Transverse colon (tissue), 4 donors: ENCODE measurements at regions not wholly inside any gene's neighbourhood (a gene's known extent, or its start where the extent isn't known, plus 50 kb on each side); places are given as distances from the start of the nearest gene placed in this dataset.

Source experiments
- DNase-seq: peaks from one replicate; pipeline ENCODE4 v3.0.0-alpha.2; 2019
- H3K27ac ChIP-seq, 4 donors: fragments of 200-600 bp; sonication (generic); 2 replicates each; pipeline ENCODE4 v1.5.1; 2016 to 2018; ENCODE audit warnings: inconsistent platforms in 4 of 4
- H3K27me3 ChIP-seq: fragments of 200-600 bp; sonication (generic); 2 replicates; pipeline ENCODE4 v1.5.1; 2017; ENCODE audit warnings: inconsistent platforms
- H3K36me3 ChIP-seq, 4 donors: fragments of 200-600 bp; sonication (generic); 2 replicates each; pipeline ENCODE4 v1.5.1; 2017 to 2019; ENCODE audit warnings: inconsistent platforms in 4 of 4
- H3K4me1 ChIP-seq, 4 donors: fragments of 200-600 bp; sonication (generic); 2 replicates each; pipeline ENCODE4 v1.5.1; 2017 to 2020; ENCODE audit warnings: inconsistent platforms in 4 of 4
- H3K4me3 ChIP-seq, 4 donors: fragments of 200-600 bp; sonication (generic); 1 replicate in 1 of 4; 2 replicates in 3 of 4; pipeline versions ENCODE4 v1.5.1 to v1.6.1; 2017 to 2019; ENCODE audit warnings: inconsistent platforms in 4 of 4
- H3K9me3 ChIP-seq, 2 donors: fragments of 200-600 bp; sonication (generic); 2 replicates each; pipeline ENCODE4 v1.5.1; 2017 to 2019; ENCODE audit warnings: inconsistent platforms in 2 of 2
- EP300 ChIP-seq: sonication (generic); formaldehyde crosslinking; IDR thresholded peaks from one replicate; pipeline ENCODE4 v1.6.1; 2017; ENCODE audit warnings: antibody characterized with exemption, low read depth
- POLR2A ChIP-seq: fragments of 450-650 bp; IDR thresholded peaks from one replicate; pipeline ENCODE4 v1.6.1; 2016; ENCODE audit warnings: antibody characterized with exemption, mild to moderate bottlenecking, moderate library complexity
- POLR2AphosphoS5 ChIP-seq, 3 donors: sonication (generic); formaldehyde crosslinking; IDR thresholded peaks; one replicate each; pipeline ENCODE4 v1.6.1; 2016; ENCODE audit warnings: antibody characterized with exemption in 3 of 3
- WGBS, 2 donors: methylation state at CpG; one replicate each; pipeline ENCODE4 v1.1.5; 2018; ENCODE audit warnings: low coverage in 1 of 2; 5-methylcytosine and 5-hydroxymethylcytosine counted together
- in situ Hi-C, 4 donors: fragments of 200-750 bp; cut with MboI; loops; one replicate each; pipeline versions ENCODE4 v1.15.0 to v1.15.1; 2017; ENCODE audit warnings: low sequenced_read_pairs in 3 of 4, low pct_ligation_motif_present in 1 of 4, low pct_unique_long_range_greater_than_20kb in 1 of 4
- intact Hi-C: fragments of 100-400 bp; cut with DNase I; formaldehyde crosslinking; loops from one replicate; pipeline ENCODE4 v1.15.1; 2023; ENCODE audit warnings: low total_unique reads
- TF ChIP-seq, protein P1 (sequence below), 5 experiments: fragments of 200-600 bp in 3 of 5; fragments of 450-650 bp in 2 of 5; sonication (generic) in 3 of 5; IDR thresholded peaks; 1 replicate in 2 of 5; 2 replicates in 3 of 5; pipeline ENCODE4 v1.5.1; 2016 to 2017; ENCODE audit warnings: antibody characterized with exemption in 5 of 5, inconsistent platforms in 3 of 5, mild to moderate bottlenecking in 2 of 5, moderate library complexity in 1 of 5

- no peak for DNase-seq
- Histone ChIP-seq H3K4me1 (no peaks in the 10 kb centered on the region), H3K4me3 (no peak overlapping the region), H3K27me3 (no peaks in the 10 kb centered on the region), H3K9me3 (no peaks in the 10 kb centered on the region), H3K27ac (no peak overlapping the region), H3K36me3 (no peaks in the 10 kb centered on the region)
- intact Hi-C loops, result no loop called here
- WGBS, 2 donors, result 75% methylated on average over 1 of the region's 1 CpG; no CpG with 5 or more reads in 1 of the 2 donors
- TF ChIP-seq POLR2AphosphoS5 (IDR thresholded peaks at IDR 0.05) (no peak), EP300 (no peak), POLR2A (no peak)
- TF ChIP-seq, protein P1, sequence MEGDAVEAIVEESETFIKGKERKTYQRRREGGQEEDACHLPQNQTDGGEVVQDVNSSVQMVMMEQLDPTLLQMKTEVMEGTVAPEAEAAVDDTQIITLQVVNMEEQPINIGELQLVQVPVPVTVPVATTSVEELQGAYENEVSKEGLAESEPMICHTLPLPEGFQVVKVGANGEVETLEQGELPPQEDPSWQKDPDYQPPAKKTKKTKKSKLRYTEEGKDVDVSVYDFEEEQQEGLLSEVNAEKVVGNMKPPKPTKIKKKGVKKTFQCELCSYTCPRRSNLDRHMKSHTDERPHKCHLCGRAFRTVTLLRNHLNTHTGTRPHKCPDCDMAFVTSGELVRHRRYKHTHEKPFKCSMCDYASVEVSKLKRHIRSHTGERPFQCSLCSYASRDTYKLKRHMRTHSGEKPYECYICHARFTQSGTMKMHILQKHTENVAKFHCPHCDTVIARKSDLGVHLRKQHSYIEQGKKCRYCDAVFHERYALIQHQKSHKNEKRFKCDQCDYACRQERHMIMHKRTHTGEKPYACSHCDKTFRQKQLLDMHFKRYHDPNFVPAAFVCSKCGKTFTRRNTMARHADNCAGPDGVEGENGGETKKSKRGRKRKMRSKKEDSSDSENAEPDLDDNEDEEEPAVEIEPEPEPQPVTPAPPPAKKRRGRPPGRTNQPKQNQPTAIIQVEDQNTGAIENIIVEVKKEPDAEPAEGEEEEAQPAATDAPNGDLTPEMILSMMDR (IDR thresholded peaks at IDR 0.05), result no peak
- in situ Hi-C loops, result no loop called here
Observed at GRCh38 chr13:57820924-57821323, 189.4 kb downstream of the PCDH17 start.

DNA sequence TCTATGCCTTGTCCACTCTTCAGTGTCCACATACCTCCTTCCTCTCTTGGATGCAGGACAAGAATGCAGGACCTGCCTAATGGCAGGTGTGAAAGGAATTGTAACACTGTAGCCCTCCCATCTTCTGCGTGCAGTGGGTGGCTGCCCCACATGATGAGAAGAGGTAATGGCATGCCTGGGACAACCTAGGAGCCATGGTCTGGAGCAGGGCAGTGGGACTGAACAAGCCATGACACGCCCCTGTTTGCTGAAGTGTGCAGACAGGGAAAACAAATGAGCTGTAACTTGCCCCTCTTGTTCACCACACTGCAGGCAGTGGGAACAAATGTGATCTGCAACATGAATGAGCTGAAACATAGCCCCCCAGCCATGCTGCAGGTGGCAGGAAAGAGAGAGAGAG is 192.2 kb downstream of the PCDH17 start:
- intact Hi-C loops (no loop called here), in situ Hi-C loops (no loop called here)
- H3K4me1 ChIP-seq, result no peaks in the 10 kb centered on the region
- H3K9me3 ChIP-seq, result no peaks in the 10 kb centered on the region
- 90 to 100% methylated on average over 1 to 2 of the region's 2 CpGs for WGBS, 2 donors
- TF ChIP-seq POLR2AphosphoS5 (IDR thresholded peaks at IDR 0.05) (no peak), EP300 (no peak), POLR2A (no peak)
- TF ChIP-seq, protein P1 (IDR thresholded peaks at IDR 0.05), result no peak
- no peak overlapping the region for H3K4me3 ChIP-seq
- H3K27ac ChIP-seq, result no peak overlapping the region
- no peaks in the 10 kb centered on the region for H3K27me3 ChIP-seq
- DNase-seq, result no peak
- no peaks in the 10 kb centered on the region for H3K36me3 ChIP-seq

DNA sequence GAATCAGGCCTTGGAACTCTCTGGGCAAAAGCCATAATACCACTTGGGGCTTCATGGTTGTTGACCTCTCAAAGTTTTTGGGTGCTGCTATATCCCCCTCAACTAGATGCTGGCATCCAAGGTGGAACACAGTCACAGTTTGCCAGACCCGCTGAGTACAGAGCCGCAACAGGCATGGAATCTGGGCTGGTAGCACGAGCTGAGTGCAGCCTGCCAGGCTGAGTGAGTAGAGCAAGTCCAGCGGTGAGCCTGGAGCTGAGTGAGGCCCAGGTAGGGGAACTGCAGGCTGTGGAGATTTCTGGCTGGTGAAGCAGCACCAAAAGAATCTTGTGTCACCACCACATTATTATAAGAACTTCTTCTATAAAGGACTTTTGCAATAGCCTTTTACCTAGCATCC is 192.6 kb downstream of the PCDH17 start:
- Histone ChIP-seq H3K4me1 (no peaks in the 10 kb centered on the region), H3K27ac (no peak overlapping the region), H3K9me3 (no peaks in the 10 kb centered on the region), H3K36me3 (no peaks in the 10 kb centered on the region), H3K4me3 (no peak overlapping the region), H3K27me3 (no peaks in the 10 kb centered on the region)
- in situ Hi-C loops, result no loop called here
- TF ChIP-seq, protein P1 (IDR thresholded peaks at IDR 0.05), result no peak
- TF ChIP-seq POLR2AphosphoS5 (IDR thresholded peaks at IDR 0.05) (no peak), POLR2A (no peak), EP300 (no peak)
- intact Hi-C loops, result no loop called here
- WGBS, 2 donors, result 72% methylated on average over 4 of the region's 4 CpGs; no CpG with 5 or more reads in 1 of the 2 donors
- no peak for DNase-seq

GRCh38 chr13:57825066-57825465 is 193.5 kb downstream of the PCDH17 start:
- no peaks in the 10 kb centered on the region for H3K9me3 ChIP-seq
- H3K4me1 ChIP-seq, result no peaks in the 10 kb centered on the region
- no peaks in the 10 kb centered on the region for H3K36me3 ChIP-seq
- intact Hi-C loops, result no loop called here
- no peak overlapping the region for H3K27ac ChIP-seq
- no peak overlapping the region for H3K4me3 ChIP-seq
- no peak for TF ChIP-seq POLR2AphosphoS5 (IDR thresholded peaks at IDR 0.05)
- no peak for TF ChIP-seq EP300
- no peak for TF ChIP-seq POLR2A
- TF ChIP-seq, protein P1 (IDR thresholded peaks at IDR 0.05), result no peak
- WGBS, 2 donors, result 67 to 90% methylated on average over 2 of the region's 2 CpGs
- no peak for DNase-seq
- H3K27me3 ChIP-seq, result no peaks in the 10 kb centered on the region
- in situ Hi-C loops, result no loop called here
